IPS-NIHi7 (cell line): ENCODE measurements at regions not wholly inside any gene's neighbourhood (a gene's known extent, or its start where the extent isn't known, plus 50 kb on each side); places are given as distances from the start of the nearest gene placed in this dataset.
"Not testable (repeated sequence)": the region's sequence is repeated elsewhere in the genome, so short reads cannot be mapped to it uniquely, and the experiment has no call there.

ENCODE experiments used
- DNase-seq: peaks from one replicate; pipeline ENCODE4 v3.0.0; 2012; ENCODE audit warnings: mixed read lengths; ENCODE audit errors: extremely low spot score

DNA sequence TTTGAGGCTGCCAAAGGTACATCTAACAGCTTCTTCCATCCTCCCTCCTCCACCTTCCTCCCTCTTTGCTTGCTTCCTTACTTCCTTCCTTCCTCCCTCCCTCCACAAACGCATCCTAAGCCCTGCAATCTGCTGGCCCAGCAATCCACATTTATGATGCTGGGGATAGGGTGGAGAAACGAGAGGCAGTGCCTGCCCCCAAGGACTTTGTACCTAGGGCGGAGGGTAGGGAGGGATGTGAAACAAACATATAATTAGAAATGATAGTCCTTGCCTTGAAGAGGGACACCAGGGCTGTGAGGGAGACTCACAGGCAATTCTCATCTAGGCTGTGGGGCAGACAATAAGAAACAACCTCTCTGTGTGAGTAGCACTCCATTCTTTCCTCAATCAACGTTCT, 188.3 kb downstream of the ANKRD30B start:
- no peak for DNase-seq

DNA sequence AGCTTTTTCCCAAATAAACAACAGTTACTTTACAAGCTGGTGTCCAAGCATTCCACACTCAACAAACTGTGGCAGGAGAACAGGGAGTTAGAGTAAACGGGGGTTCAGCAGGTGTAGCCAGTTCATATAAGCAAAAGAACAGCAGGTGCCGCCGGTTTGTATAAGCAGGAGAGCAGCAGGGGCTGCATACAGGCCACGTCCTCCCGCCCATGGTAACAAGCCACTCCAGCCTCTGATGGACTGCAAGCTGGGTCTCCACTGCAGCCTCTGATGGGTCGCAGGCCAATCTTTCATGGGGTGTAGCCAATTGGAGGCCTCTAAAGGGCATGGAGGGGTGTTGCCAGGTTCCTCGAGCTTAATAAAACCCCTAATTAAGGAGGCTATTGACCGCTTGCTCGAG, 189.3 kb downstream of the ANKRD30B start:
- no peak for DNase-seq

DNA sequence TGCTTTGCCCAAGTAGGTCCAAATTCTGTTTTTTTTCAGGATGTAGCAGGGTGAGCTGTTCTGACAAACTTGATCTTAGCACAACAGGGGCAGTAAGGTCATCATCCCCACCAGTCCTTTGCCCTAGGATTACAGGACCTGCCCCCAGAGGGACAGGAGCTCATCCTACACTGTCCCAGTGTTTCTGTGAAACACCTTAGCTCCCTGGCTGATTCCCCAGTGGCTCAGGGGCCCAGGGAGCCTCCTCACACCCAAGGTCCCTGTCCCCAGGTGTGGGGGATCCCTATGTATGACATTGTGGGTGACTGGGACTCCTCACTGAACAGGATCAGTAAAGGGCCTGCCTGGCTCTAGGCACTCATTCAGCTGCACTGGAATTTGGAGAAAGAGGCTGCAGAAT, 191.2 kb downstream of the ANKRD30B start:
- no peak for DNase-seq

DNA sequence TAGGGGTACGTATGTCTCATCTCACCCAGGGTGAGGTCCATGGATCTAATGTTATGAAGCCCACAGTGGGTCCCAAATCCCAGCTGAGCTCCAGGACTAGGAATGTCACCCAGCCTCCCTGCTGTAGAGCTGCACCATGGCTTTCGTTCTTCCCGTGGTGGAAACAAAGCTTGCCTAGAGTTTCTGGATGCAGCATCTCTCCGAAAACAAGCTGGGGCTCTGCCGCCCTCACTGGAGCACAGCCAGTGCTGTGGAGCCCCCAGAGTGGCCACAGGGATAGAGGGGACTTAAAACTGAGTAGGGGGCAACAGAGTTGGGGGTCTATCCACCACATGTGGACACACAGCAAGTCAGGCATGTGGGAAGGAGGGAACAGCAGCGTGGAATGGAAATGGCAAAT, 192.1 kb downstream of the ANKRD30B start:
- DNase-seq = not testable (repeated sequence)

GRCh38 chr18:14940735-14941134, 192.8 kb downstream of the ANKRD30B start:
- no peak for DNase-seq

GRCh38 chr18:14941256-14941655, 193.3 kb downstream of the ANKRD30B start:
- DNase-seq = no peak

DNA sequence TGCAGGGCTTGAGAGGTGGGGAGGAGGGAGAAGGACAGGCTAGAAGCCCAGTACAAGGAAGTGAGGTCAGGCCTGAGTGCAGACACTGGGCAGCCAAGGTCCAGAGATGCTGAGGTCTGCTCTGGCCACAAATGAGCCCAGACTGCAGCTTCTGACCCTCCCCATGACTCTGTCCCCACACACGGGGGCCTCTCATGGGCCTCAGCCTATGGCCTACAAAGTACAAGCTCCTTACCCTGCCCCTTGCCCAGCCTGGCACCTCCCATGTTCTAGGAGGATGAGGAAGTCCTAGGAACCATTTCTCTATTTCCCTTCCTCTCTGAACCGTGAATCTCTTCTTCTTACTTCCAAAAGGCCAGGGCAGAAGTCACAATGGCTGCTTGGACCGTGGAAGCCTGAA, 193.8 kb downstream of the ANKRD30B start:
- no peak for DNase-seq

DNA sequence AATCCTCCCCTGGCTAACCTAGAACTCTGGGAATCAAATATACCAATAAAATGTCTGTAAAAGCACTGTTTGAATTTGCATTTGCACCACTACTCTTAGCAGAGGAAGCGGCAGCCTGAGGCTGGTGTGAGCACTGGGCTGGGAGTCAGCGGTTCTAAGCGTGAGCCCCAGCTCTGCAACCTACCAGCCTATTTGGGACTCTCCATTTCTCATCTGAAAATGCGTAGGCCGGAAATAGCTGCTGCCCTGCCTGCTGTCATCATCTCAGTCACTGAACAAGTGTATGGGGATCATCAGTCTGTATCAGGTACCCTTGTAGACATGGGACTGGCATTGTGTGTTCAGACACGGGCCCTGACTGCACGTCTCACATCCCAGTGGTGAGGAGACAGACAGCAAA, 194.3 kb downstream of the ANKRD30B start:
- no peak for DNase-seq

- no peak for DNase-seq
Observed at GRCh38 chr18:14943486-14943885, 195.5 kb downstream of the ANKRD30B start.

GRCh38 chr18:14943967-14944636, 196.1 kb downstream of the ANKRD30B start:
- DNase-seq = no peak

DNA sequence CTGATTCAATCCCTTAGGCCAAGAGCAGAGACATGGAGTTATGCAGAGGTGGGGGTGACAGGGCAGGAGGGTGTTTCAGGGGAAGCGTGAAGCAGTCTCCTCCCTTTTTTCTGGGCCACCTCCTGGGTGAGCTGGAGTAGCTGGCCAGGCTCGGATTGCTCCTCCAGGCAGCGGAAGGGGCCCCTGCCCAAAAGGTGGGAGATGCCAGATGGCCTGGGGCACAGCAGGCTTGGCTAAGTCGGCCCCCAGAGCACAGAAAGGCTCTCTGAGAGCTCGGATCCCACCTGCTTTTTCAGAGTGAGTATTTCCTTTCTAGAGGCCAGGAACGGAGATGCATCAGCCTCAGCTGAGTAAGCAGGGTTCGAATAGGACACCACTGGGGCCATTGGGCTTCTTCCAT, 196.9 kb downstream of the ANKRD30B start:
- DNase-seq = no peak

DNA sequence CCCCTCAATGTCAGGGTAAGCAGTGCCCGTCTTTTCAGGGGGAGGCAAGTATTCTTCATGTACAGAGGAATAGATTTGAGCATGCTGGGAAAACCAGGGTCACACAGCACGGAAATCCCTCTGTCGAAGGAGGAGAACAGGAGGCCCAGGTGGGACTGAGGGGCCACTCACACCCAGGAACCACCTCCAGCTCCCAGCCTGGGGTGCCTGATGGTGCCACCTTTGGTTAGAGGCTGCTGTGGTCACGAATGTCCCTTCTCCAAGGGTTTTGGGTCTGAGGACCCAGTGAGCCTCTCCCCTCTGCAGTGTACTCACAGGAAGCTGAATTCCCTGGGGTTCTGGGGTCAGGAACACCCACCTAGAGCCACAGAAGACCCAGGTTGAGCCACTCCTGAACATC, 197.3 kb downstream of the ANKRD30B start:
- DNase-seq = no peak

DNA sequence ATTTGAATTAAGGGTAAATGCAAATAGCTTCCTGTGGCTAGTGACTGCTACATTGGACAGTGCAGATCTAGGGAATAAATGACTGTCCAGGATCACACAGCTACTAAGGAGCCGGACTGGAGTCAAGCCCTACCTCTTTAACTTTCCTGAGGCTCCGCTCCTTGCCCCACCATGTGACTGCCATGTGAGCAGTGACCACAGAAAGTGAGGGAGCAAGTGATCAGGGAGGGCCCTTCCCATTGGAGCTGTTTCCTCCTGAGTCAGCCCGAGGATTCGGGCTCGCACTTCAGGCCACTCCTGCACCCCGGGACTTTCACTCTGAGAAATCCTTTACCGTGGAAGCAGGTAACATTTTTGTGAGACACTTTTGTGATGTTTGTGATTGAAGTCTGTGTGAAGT, 198.0 kb downstream of the ANKRD30B start:
- no peak for DNase-seq

- DNase-seq = not testable (repeated sequence)
Observed at GRCh38 chr18:14946741-14947470, 198.9 kb downstream of the ANKRD30B start.

GRCh38 chr18:14947482-14948162, 199.7 kb downstream of the ANKRD30B start:
- no peak for DNase-seq

- no peak for DNase-seq
Observed at GRCh38 chr18:14948163-14948540, 200.2 kb downstream of the ANKRD30B start.

- DNase-seq = no peak
Observed at GRCh38 chr18:14949800-14950664, 202.1 kb downstream of the ANKRD30B start.

- not testable (repeated sequence) for DNase-seq
Observed at GRCh38 chr18:14952444-14953077, 204.6 kb downstream of the ANKRD30B start.

DNA sequence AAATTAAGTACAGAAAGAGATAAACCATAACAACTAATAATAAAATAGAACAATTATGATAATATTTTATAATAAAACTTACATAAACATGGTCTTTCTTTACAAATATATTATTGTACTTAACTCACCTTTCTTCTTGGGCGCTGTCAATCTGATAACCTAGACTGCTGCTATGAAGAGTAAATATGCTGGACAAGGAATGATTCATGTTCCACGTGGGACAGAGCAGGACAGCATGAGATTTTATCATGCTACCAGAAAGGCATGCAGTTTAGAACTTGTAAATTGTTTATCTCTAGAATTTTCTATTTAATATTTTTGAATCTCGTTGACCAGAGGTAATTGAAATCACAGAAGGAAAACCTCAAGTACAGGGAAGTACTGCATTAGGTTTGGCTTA, 210.7 kb downstream of the ANKRD30B start:
- no peak for DNase-seq

DNA sequence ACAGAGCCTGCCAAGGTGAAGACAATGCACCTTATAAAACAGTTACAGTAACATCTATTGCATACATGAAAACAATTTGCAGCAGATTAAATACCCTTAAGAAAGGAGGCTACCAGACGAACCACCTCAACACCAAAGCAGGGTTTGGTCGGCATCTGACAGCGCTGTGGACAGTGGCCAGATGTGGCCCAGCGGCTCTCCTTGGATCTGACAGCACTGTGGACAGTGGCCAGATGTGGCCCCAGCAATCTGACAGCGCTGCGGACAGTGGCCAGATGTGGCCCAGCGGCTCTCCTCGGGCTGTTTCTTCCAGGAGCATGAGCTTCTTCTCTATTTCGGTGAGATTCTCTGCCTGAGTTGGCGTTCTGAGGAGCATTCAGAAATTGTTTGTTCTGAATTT, 211.6 kb downstream of the ANKRD30B start:
- no peak for DNase-seq

DNA sequence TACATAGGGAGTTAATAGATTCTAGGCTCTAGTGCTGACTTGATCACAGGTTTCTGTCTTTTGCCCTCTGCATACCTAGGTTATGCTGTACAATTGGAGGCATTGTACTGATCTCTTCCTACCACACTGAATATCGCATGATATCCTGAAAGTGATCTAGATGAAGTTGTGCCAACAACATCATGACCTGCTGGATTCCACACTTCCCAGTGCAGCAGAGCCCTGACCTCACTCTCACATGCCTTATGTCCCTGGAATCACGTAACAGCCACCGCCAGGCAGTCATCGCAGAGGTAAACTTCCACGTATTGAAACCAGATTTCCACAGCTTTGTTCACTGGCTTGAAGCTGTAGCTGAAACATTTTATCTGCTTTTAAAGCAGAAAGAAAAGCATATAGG, 214.0 kb downstream of the ANKRD30B start:
- DNase-seq = no peak

DNA sequence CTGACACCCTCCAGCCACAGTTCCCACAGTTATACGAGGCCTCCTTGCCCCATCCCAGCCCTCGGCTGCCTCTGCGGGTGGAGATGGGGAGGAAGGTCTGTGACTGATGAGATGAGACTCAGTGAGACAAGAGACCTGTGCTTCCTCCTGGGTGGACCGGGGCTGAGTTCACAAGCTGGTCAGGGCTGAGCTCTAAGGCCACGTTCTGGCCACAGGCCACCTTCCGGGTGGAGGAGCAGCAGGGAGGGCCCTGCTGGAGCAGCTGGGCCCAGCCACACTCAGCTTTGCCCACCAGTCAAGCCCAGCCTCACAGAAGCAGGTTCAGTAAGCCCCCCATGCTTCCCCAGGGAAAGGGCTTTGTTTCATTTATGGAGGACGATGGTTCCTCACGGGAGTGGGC, 214.7 kb downstream of the ANKRD30B start:
- DNase-seq = no peak
